ENCODE measurements at regions not wholly inside any gene's neighbourhood (a gene's known extent, or its start where the extent isn't known, plus 50 kb on each side); places are given as distances from the start of the nearest gene placed in this dataset.
A peak's percentile ranks its signal among the peaks of the same experiment; 100 is the strongest.

DNA sequence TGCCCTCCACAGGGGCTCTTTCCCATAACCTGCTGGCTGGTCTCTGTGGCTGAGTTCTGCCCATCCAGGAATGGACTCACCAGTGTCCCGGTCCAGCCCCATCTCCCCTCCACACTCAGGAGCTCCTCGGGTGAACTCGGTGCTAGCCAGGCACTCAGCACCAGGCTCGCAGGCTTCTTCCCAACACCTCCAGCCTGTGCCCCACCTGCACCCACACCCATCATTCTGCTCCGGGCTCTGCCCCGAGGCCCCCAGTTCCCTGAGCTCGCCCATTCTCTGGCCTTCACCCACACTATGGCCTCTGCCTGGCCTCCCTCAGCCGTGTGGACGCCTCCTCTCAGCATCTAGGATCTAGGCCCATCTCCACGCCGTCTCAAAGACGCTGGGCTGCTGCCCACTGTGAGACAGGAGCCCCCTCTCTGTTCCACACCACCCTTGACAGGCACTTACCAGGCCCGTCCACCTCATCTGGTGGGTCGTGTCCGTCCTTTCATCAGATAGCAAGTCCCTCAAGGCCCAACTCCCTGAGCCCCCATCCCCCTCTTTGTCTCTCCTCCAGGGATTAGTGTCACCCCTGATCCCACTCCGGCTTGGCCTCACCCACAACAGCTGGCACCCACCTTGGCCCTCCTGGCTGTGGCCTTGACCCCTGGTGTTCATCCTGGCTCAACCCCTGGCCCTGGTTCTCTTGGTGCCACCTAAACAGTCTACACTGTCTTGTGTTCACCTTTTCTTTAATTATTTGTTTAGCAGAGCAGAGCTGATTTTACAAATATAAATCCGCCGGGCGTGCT is 76.0 kb upstream of the FAM20C start:
- TF ChIP-seq CTCF (IDR thresholded peaks at IDR 0.05; ENCODE audit: unreplicated experiment) = no peak
- H3K36me3 Mint-ChIP-seq = peaks cover 3% of the 10 kb centered on the region
- peaks cover 18% of the 10 kb centered on the region for H3K4me1 Mint-ChIP-seq
- H3K27ac Mint-ChIP-seq = no peak overlapping the region
- DNase-seq (ENCODE audit: low spot score in 2 of 2, unreplicated experiment in 2 of 2) = no peak
- peaks cover 11% of the 10 kb centered on the region for H3K27me3 Mint-ChIP-seq (ENCODE audit: low read depth)
- H3K4me3 Mint-ChIP-seq = no peak overlapping the region
- peaks cover 33% of the 10 kb centered on the region for H3K9me3 Mint-ChIP-seq

- H3K9me3 Mint-ChIP-seq = peaks cover 18% of the 10 kb centered on the region
- H3K27ac Mint-ChIP-seq = no peak overlapping the region
- no peak overlapping the region for H3K4me3 Mint-ChIP-seq
- peaks cover 18% of the 10 kb centered on the region for H3K4me1 Mint-ChIP-seq
- H3K36me3 Mint-ChIP-seq = no peaks in the 10 kb centered on the region
- H3K27me3 Mint-ChIP-seq (ENCODE audit: low read depth) = peaks cover 11% of the 10 kb centered on the region
- TF ChIP-seq CTCF (IDR thresholded peaks at IDR 0.05; ENCODE audit: unreplicated experiment) = no peak
- DNase-seq (ENCODE audit: low spot score in 2 of 2, unreplicated experiment in 2 of 2) = no peak
Observed at GRCh38 chr7:117836-118614, 74.3 kb upstream of the FAM20C start.

DNA sequence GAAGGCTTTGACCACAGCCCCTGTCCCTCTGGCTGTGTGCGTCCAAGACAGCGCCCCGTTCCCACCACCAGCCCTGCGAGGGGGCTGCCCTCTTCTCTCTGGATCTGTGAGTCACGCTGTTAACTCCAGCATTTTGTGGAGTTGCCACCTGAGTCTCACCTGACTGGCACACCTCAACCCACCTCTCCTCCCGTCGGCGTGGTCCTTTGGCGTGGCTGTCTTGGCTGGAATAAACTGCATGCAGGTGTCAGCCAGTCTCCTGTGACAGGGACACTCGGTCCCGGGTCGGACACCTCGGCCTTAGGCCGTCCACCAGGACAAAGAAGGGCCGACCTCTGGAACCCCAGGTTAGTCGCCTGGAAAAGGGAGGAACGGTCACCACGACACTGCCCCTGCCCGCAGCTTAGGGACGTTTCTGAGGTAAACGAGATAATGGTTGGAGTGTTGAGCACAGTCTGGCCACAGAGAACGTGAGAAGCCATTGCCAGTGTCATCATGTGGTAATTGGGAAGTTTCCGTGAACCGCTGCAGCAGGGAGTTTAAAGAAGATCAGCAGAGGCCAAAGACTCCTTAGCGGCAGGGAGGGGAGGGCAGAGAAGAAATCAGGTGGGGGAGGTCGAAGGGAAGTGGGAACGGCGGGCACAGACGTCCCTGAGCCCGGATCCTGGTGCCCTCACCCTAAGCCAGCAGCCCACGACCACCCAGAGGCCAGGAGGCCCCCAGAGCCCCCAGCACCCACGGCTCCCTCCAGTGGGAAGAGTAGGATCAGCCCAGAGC is 73.6 kb upstream of the FAM20C start:
- no peak for DNase-seq (ENCODE audit: low spot score in 2 of 2, unreplicated experiment in 2 of 2)
- peaks cover 18% of the 10 kb centered on the region for H3K4me1 Mint-ChIP-seq
- peak overlapping the region; percentile 18 for H3K27ac Mint-ChIP-seq
- H3K4me3 Mint-ChIP-seq = no peak overlapping the region
- no peak for TF ChIP-seq CTCF (IDR thresholded peaks at IDR 0.05; ENCODE audit: unreplicated experiment)
- H3K9me3 Mint-ChIP-seq = peaks cover 10% of the 10 kb centered on the region
- no peaks in the 10 kb centered on the region for H3K36me3 Mint-ChIP-seq
- H3K27me3 Mint-ChIP-seq (ENCODE audit: low read depth) = peaks cover 11% of the 10 kb centered on the region

- Mint-ChIP-seq H3K4me1 (peaks cover 18% of the 10 kb centered on the region), H3K27me3 (ENCODE audit: low read depth) (peaks cover 11% of the 10 kb centered on the region), H3K36me3 (no peaks in the 10 kb centered on the region), H3K9me3 (peaks cover 2% of the 10 kb centered on the region), H3K4me3 (no peak overlapping the region), H3K27ac (no peak overlapping the region)
- no peak for DNase-seq (ENCODE audit: low spot score in 2 of 2, unreplicated experiment in 2 of 2)
- no peak for TF ChIP-seq CTCF (IDR thresholded peaks at IDR 0.05; ENCODE audit: unreplicated experiment)
Observed at GRCh38 chr7:119392-120163, 72.8 kb upstream of the FAM20C start.

Data from mesothelial cell of epicardium (in vitro differentiated cells).